ENCODE measurements at regions not wholly inside any gene's neighbourhood (a gene's known extent, or its start where the extent isn't known, plus 50 kb on each side); places are given as distances from the start of the nearest gene placed in this dataset.
A peak's percentile ranks its signal among the peaks of the same experiment; 100 is the strongest.

GRCh38 chr1:190615818-190616217 is 138.2 kb upstream of the BRINP3 start:
- TF ChIP-seq CTCF (IDR thresholded peaks at IDR 0.05; ENCODE audit: borderline replicate concordance, extremely low read depth, low read length, poor library complexity, severe bottlenecking): peak; percentile 24
- no peak for TF ChIP-seq EZH2 (IDR thresholded peaks at IDR 0.05; ENCODE audit: borderline replicate concordance, low read depth, low read length, severe bottlenecking)
